ENCODE measurements at regions not wholly inside any gene's neighbourhood (a gene's known extent, or its start where the extent isn't known, plus 50 kb on each side); places are given as distances from the start of the nearest gene placed in this dataset.

- no peak overlapping the region for H3K27ac ChIP-seq
- TF ChIP-seq, protein P1, sequence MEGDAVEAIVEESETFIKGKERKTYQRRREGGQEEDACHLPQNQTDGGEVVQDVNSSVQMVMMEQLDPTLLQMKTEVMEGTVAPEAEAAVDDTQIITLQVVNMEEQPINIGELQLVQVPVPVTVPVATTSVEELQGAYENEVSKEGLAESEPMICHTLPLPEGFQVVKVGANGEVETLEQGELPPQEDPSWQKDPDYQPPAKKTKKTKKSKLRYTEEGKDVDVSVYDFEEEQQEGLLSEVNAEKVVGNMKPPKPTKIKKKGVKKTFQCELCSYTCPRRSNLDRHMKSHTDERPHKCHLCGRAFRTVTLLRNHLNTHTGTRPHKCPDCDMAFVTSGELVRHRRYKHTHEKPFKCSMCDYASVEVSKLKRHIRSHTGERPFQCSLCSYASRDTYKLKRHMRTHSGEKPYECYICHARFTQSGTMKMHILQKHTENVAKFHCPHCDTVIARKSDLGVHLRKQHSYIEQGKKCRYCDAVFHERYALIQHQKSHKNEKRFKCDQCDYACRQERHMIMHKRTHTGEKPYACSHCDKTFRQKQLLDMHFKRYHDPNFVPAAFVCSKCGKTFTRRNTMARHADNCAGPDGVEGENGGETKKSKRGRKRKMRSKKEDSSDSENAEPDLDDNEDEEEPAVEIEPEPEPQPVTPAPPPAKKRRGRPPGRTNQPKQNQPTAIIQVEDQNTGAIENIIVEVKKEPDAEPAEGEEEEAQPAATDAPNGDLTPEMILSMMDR (conservative IDR thresholded peaks at IDR 0.05): no peak
- no peak for TF ChIP-seq ZFX (IDR thresholded peaks at IDR 0.05)
These were observed 812.9 kb downstream of the PDHA2 start for GRCh38 chr4:96652821-96653220.

GRCh38 chr4:96654045-96654444 lies 814.2 kb downstream of the PDHA2 start:
- no peak overlapping the region for H3K27ac ChIP-seq
- TF ChIP-seq, protein P1 (conservative IDR thresholded peaks at IDR 0.05): no peak
- TF ChIP-seq ZFX (IDR thresholded peaks at IDR 0.05): no peak

DNA sequence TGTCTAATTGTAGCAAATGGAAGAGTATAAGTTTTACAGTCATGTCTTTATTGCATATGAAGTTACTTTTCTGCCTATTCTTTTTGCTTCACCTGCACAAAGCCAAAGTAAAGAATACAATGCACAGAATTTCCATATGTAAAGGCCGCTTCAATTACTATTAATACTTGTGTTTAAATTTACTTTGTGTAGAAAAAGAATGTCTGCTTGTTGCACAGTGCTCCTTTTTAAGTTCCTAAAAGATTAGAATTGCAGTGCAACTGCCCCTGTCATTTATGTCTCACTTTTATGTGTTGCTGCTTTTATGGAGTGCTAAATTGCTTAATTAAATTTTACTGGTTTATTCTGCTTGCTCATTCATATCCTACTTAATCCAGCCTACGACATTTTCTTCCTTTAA lies 830.5 kb downstream of the PDHA2 start:
- H3K27ac ChIP-seq: no peak overlapping the region
- TF ChIP-seq, protein P1 (conservative IDR thresholded peaks at IDR 0.05): no peak
- TF ChIP-seq ZFX (IDR thresholded peaks at IDR 0.05): no peak

- no peak for TF ChIP-seq ZFX (IDR thresholded peaks at IDR 0.05)
- TF ChIP-seq, protein P1 (conservative IDR thresholded peaks at IDR 0.05): no peak
- no peak overlapping the region for H3K27ac ChIP-seq
These were observed 835.5 kb downstream of the PDHA2 start for GRCh38 chr4:96675416-96675815.

DNA sequence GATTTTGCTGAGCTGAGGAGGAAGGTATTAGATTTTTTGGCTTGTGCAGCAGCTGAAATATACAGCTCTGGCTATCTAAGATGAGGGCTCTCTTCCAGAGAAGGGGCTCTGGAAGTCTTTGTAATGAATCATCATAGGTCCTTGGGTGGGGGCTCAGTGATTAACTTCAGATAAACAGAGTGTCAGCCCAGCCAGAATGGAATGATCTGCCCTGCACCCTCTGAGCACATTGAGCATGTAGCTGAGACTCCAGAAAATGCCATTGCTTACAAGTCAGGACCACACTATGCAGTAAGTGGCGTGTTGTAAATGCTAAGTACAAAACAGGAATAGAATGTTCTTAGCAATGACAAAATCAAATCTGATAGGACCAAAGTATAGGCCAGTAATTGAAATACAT lies 836.0 kb downstream of the PDHA2 start:
- H3K27ac ChIP-seq: no peak overlapping the region
- no peak for TF ChIP-seq ZFX (IDR thresholded peaks at IDR 0.05)
- TF ChIP-seq, protein P1 (conservative IDR thresholded peaks at IDR 0.05): no peak

GRCh38 chr4:96676754-96677435 lies 837.0 kb downstream of the PDHA2 start:
- H3K27ac ChIP-seq: no peak overlapping the region
- no peak for TF ChIP-seq ZFX (IDR thresholded peaks at IDR 0.05)

DNA sequence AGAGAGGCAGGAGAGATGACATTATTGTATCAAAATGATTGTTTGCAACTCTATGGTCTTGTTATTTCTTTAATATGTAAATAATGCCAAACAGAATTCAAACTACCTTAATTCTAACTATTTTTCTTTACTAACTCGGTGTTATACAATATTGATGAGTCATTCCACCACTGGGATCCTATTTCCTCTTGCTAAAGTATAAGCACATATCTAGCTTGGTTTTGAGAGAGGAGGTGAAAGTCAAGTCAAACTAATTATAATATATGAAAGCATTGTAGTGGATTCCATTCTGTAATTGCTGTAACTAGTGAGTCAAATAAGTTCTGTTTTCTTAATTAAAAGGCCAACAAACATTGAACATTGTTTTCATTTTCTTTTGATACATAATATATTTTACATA lies 837.6 kb downstream of the PDHA2 start:
- no peak for TF ChIP-seq ZFX (IDR thresholded peaks at IDR 0.05)
- TF ChIP-seq, protein P1 (conservative IDR thresholded peaks at IDR 0.05): no peak
- no peak overlapping the region for H3K27ac ChIP-seq

GRCh38 chr4:96681218-96681617 lies 841.3 kb downstream of the PDHA2 start:
- TF ChIP-seq ZFX (IDR thresholded peaks at IDR 0.05): no peak
- TF ChIP-seq, protein P1 (conservative IDR thresholded peaks at IDR 0.05): no peak
- H3K27ac ChIP-seq: no peak overlapping the region
